Ovary (tissue), 3 donors: ENCODE measurements at regions not wholly inside any gene's neighbourhood (a gene's known extent, or its start where the extent isn't known, plus 50 kb on each side); places are given as distances from the start of the nearest gene placed in this dataset.

Source experiments
- POLR2A ChIP-seq: fragments of 450-650 bp; IDR thresholded peaks from one replicate; pipeline ENCODE4 v1.6.1; 2017; ENCODE audit warnings: antibody characterized with exemption, mild to moderate bottlenecking, moderate library complexity
- TF ChIP-seq, protein P1 (sequence below), 3 donors: fragments of 450-650 bp in 2 of 3; fragments of 200-600 bp in 1 of 3; IDR thresholded peaks; one replicate each; pipeline versions ENCODE4 v1.5.1 to v1.8.0; 2016 to 2022; ENCODE audit warnings: antibody characterized with exemption in 3 of 3, mild to moderate bottlenecking in 1 of 3
- donor health status: DM: no; HTN: no; CAD: no.

DNA sequence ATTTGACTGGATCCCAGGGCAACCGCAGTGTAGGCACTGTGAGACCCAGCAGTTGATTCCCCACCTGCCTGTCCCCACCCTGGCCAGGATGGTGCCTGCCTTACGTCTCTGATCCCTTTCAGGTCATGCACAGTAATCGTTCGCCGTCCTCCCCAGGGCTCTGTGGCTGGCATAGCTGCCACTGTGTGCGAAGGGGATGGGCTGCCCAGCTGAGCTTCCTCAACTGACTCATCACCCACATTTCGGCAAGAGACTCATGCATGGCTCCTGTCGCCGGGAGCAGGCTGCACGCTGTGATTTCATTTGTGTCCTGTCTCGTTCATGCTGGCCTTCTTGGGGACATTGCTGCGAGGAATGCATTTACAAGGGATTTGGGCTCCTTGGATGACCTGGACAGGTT lies 252.4 kb downstream of the KLF6 start:
- TF ChIP-seq, protein P1, sequence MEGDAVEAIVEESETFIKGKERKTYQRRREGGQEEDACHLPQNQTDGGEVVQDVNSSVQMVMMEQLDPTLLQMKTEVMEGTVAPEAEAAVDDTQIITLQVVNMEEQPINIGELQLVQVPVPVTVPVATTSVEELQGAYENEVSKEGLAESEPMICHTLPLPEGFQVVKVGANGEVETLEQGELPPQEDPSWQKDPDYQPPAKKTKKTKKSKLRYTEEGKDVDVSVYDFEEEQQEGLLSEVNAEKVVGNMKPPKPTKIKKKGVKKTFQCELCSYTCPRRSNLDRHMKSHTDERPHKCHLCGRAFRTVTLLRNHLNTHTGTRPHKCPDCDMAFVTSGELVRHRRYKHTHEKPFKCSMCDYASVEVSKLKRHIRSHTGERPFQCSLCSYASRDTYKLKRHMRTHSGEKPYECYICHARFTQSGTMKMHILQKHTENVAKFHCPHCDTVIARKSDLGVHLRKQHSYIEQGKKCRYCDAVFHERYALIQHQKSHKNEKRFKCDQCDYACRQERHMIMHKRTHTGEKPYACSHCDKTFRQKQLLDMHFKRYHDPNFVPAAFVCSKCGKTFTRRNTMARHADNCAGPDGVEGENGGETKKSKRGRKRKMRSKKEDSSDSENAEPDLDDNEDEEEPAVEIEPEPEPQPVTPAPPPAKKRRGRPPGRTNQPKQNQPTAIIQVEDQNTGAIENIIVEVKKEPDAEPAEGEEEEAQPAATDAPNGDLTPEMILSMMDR (IDR thresholded peaks at IDR 0.05), result no peak
- TF ChIP-seq POLR2A, result no peak
